NB4 (cell line): ENCODE measurements at regions not wholly inside any gene's neighbourhood (a gene's known extent, or its start where the extent isn't known, plus 50 kb on each side); places are given as distances from the start of the nearest gene placed in this dataset.

Source experiments
- DNase-seq: peaks from one replicate; pipeline ENCODE4 v3.0.0; 2010; ENCODE audit warnings: low read depth
- H3K4me3 ChIP-seq: one replicate; pipeline ENCODE4 v1.5.1; 2011; ENCODE audit warnings: mild to moderate bottlenecking, low read depth, low read length, moderate library complexity
- CTCF ChIP-seq: IDR thresholded peaks from one replicate; pipeline ENCODE4 v1.5.1; 2012; ENCODE audit warnings: low read depth, low read length
- MYC ChIP-seq: IDR thresholded peaks from 2 replicates; pipeline ENCODE4 v1.6.1; 2011; ENCODE audit warnings: low read depth, low read length
- POLR2A ChIP-seq: IDR thresholded peaks from 2 replicates; pipeline ENCODE4 v1.6.1; 2011; ENCODE audit warnings: mild to moderate bottlenecking; ENCODE audit not compliant: insufficient read length; ENCODE audit errors: extremely low read depth
- TF ChIP-seq, protein P1 (sequence below): IDR thresholded peaks from 2 replicates; pipeline ENCODE4 v1.6.1; 2011; ENCODE audit warnings: low read depth, low read length

DNA sequence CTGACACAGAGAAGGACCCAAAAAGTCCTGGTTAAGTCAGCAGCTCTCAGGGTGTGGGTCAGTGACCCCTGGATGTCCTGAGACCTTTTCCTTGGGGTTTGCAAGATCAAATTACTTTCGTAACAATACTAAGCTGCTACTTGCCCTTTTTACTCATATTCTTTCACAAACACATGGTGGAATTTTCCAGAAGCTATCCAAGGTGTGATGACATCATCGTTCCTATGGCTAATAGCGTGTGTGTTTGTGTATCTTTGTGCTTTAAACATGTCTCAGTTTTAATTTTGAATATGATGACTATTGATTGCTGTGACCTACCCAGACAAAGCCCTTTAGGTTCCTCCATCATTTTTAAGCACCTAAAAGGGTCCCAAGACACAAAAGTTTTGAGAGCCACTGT is 176.2 kb downstream of the PHETA1 start:
- no peak for DNase-seq
- no peak overlapping the region for H3K4me3 ChIP-seq
- TF ChIP-seq MYC, result no peak
- no peak for TF ChIP-seq POLR2A
- no peak for TF ChIP-seq CTCF
- TF ChIP-seq, protein P1, sequence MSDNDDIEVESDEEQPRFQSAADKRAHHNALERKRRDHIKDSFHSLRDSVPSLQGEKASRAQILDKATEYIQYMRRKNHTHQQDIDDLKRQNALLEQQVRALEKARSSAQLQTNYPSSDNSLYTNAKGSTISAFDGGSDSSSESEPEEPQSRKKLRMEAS, result no peak

- no peak overlapping the region for H3K4me3 ChIP-seq
- TF ChIP-seq CTCF (no peak), MYC (no peak), POLR2A (no peak)
- TF ChIP-seq, protein P1, result no peak
- DNase-seq, result no peak
These were observed 178.0 kb downstream of the PHETA1 start for GRCh38 chr12:111190741-111191526.

DNA sequence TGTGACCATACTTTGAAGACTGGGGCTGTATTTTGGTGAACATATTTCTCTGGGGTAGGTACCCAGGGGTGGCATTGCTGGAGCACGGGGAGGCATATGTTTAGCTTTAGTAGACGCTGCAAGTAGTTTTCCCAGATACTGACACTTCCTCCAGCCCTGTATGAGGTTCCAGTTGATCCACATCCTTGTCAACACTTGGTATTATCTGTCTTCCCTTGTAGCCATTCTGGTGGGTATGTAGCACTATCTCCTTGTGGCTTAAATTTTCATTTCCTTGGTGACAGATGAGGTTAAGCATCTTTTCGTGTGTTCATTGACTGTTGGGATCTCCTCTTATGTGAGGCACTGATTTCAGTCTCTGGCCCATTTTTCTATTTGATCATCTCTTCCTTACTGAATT is 179.1 kb downstream of the PHETA1 start:
- no peak for DNase-seq
- TF ChIP-seq POLR2A (no peak), MYC (no peak), CTCF (no peak)
- TF ChIP-seq, protein P1, result no peak
- no peak overlapping the region for H3K4me3 ChIP-seq

DNA sequence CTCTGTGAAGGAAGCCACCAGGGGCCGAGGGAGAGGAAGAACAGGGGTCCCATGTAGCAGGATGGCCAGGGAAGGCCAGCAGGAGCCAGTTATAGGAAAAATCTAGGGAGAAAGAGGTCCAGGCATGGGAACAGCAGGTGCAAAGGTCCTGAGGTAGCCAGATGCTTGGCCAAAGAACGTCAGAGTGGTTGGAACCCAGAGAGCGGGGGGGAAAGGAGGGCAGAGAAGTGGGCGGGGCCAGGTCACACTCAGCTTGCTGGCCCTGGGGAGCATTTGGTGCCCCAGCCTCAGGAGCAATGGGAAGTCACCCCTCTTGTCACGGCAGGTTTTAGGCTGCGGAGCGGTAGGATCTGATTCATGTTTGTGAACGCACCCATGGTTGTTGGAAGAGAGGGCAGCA is 180.5 kb downstream of the PHETA1 start:
- DNase-seq, result no peak
- H3K4me3 ChIP-seq, result no peak overlapping the region
- TF ChIP-seq, protein P1, result no peak

GRCh38 chr12:111186347-111186746 is 182.5 kb downstream of the PHETA1 start:
- no peak for DNase-seq
- TF ChIP-seq POLR2A (no peak), CTCF (no peak), MYC (no peak)
- TF ChIP-seq, protein P1, result no peak
- no peak overlapping the region for H3K4me3 ChIP-seq

GRCh38 chr12:111185889-111186227 is 183.0 kb downstream of the PHETA1 start:
- TF ChIP-seq POLR2A (no peak), MYC (no peak), CTCF (no peak)
- TF ChIP-seq, protein P1, result no peak
- H3K4me3 ChIP-seq, result no peak overlapping the region
- no peak for DNase-seq
